HG02588 (cell line): ENCODE measurements at regions not wholly inside any gene's neighbourhood (a gene's known extent, or its start where the extent isn't known, plus 50 kb on each side); places are given as distances from the start of the nearest gene placed in this dataset.
"Not testable (repeated sequence)": the region's sequence is repeated elsewhere in the genome, so short reads cannot be mapped to it uniquely, and the experiment has no call there.

ENCODE experiments used
- ATAC-seq: cut with Tn5 transposase; IDR thresholded peaks from one replicate; pipeline ENCODE4 v1.9.1; 2021; ENCODE audit warnings: mild to moderate bottlenecking, moderate library complexity; ENCODE audit not compliant: unreplicated experiment

- ATAC-seq = no peak
Observed at GRCh38 chr7:52184006-52184703, 851.3 kb upstream of the POM121L12 start.

GRCh38 chr7:52179934-52180333 lies 855.5 kb upstream of the POM121L12 start:
- no peak for ATAC-seq

- no peak for ATAC-seq
Observed at GRCh38 chr7:52168085-52168484, 851.5 kb upstream of the COBL start.

- no peak for ATAC-seq
Observed at GRCh38 chr7:52163311-52163710, 846.7 kb upstream of the COBL start.

GRCh38 chr7:52161483-52161882 lies 844.9 kb upstream of the COBL start:
- ATAC-seq = no peak

- not testable (repeated sequence) for ATAC-seq
Observed at GRCh38 chr7:52159421-52159820, 842.8 kb upstream of the COBL start.

- ATAC-seq = no peak
Observed at GRCh38 chr7:52154382-52154781, 837.8 kb upstream of the COBL start.

GRCh38 chr7:52151559-52151958 lies 835.0 kb upstream of the COBL start:
- ATAC-seq = no peak

- ATAC-seq = no peak
Observed at GRCh38 chr7:52150952-52151351, 834.3 kb upstream of the COBL start.

- no peak for ATAC-seq
Observed at GRCh38 chr7:52146871-52147634, 830.4 kb upstream of the COBL start.

- ATAC-seq = no peak
Observed at GRCh38 chr7:52143219-52143618, 826.6 kb upstream of the COBL start.

- no peak for ATAC-seq
Observed at GRCh38 chr7:52140851-52141250, 824.2 kb upstream of the COBL start.

GRCh38 chr7:52135403-52135802 lies 818.8 kb upstream of the COBL start:
- no peak for ATAC-seq

GRCh38 chr7:52129278-52129677 lies 812.7 kb upstream of the COBL start:
- ATAC-seq = no peak

- ATAC-seq = no peak
Observed at GRCh38 chr7:52120912-52121311, 804.3 kb upstream of the COBL start.

GRCh38 chr7:52119537-52119936 lies 802.9 kb upstream of the COBL start:
- no peak for ATAC-seq

- no peak for ATAC-seq
Observed at GRCh38 chr7:52114509-52114908, 797.9 kb upstream of the COBL start.

- ATAC-seq = no peak
Observed at GRCh38 chr7:52114056-52114455, 797.4 kb upstream of the COBL start.

GRCh38 chr7:52107355-52107754 lies 790.7 kb upstream of the COBL start:
- no peak for ATAC-seq

GRCh38 chr7:52095861-52096260 lies 779.3 kb upstream of the COBL start:
- no peak for ATAC-seq

- ATAC-seq = no peak
Observed at GRCh38 chr7:52091996-52092395, 775.4 kb upstream of the COBL start.

GRCh38 chr7:52091101-52091500 lies 774.5 kb upstream of the COBL start:
- no peak for ATAC-seq
